ENCODE measurements at regions not wholly inside any gene's neighbourhood (a gene's known extent, or its start where the extent isn't known, plus 50 kb on each side); places are given as distances from the start of the nearest gene placed in this dataset.

GRCh38 chr2:12223732-12224131 lies 477.3 kb downstream of the LPIN1 start:
- Histone ChIP-seq H3K9me3 (ENCODE audit: control insufficient read depth in 1 of 2, insufficient read depth in 1 of 2, low read depth in 1 of 2, low read length in 2 of 2) (peaks cover 0 to 5% of the 10 kb centered on the region in 2 experiments; a peak in 1 of 4 replicates), H3K79me2 (ENCODE audit: insufficient read depth, low read length) (no peaks in the 10 kb centered on the region), H3K27me3 (ENCODE audit: insufficient read depth, low read length) (no peaks in the 10 kb centered on the region), H3K36me3 (ENCODE audit: control insufficient read depth in 1 of 2, insufficient read depth in 2 of 2, low read length in 2 of 2) (no peaks in the 10 kb centered on the region), H3K27ac (ENCODE audit: low read depth, low read length) (no peak overlapping the region), H3K4me3 (replicated peaks in 1 of 2; ENCODE audit: low read depth in 1 of 2, low read length in 2 of 2) (no peak overlapping the region), H3K9me2 (ENCODE audit: insufficient read depth) (no peaks in the 10 kb centered on the region), H4K20me1 (ENCODE audit: insufficient read depth) (no peaks in the 10 kb centered on the region), H3K4me2 (ENCODE audit: low read length) (no peak overlapping the region), H2AFZ (ENCODE audit: low read depth, low read length, poor library complexity, severe bottlenecking) (no peak overlapping the region), H3K9ac (ENCODE audit: low read length) (no peak overlapping the region), H3K4me1 (ENCODE audit: control insufficient read depth in 1 of 2, insufficient read depth in 2 of 2, low read length in 2 of 2) (no peaks in the 10 kb centered on the region)
- BruUV-seq (replicated peaks): no TSS peak
- no peak for TF ChIP-seq RAD21 (IDR thresholded peaks at IDR 0.05; ENCODE audit: low read depth)
- no peak for TF ChIP-seq POLR2A (IDR thresholded peaks at IDR 0.05; ENCODE audit: borderline replicate concordance, extremely low read depth, insufficient read depth, insufficient read length)
- intact Hi-C loops (cut with micrococcal nuclease): no loop called here
- CTCF ChIA-PET: no interaction called here
- POLR2A ChIA-PET: no interaction called here
- DNase-seq (ENCODE audit: low read depth, low spot score): no peak
- ATAC-seq: no peak
- RAD21 ChIA-PET (ENCODE audit: low non-redundant PET in 1 of 2, low total read pairs in 2 of 2, uncharacterized antibody in 2 of 2, unreplicated experiment in 2 of 2): no interaction called here

GRCh38 chr2:12226653-12227052 lies 480.2 kb downstream of the LPIN1 start:
- ChIA-PET RAD21 (ENCODE audit: low non-redundant PET in 1 of 2, low total read pairs in 2 of 2, uncharacterized antibody in 2 of 2, unreplicated experiment in 2 of 2) (no interaction called here), CTCF (no interaction called here), POLR2A (no interaction called here)
- peaks cover 0 to 5% of the 10 kb centered on the region in 2 experiments; a peak in 1 of 4 replicates for H3K9me3 ChIP-seq (ENCODE audit: control insufficient read depth in 1 of 2, insufficient read depth in 1 of 2, low read depth in 1 of 2, low read length in 2 of 2)
- H3K4me1 ChIP-seq (ENCODE audit: control insufficient read depth in 1 of 2, insufficient read depth in 2 of 2, low read length in 2 of 2): no peaks in the 10 kb centered on the region
- no peak overlapping the region for H3K9ac ChIP-seq (ENCODE audit: low read length)
- no peak overlapping the region for H3K4me2 ChIP-seq (ENCODE audit: low read length)
- no peak overlapping the region for H2AFZ ChIP-seq (ENCODE audit: low read depth, low read length, poor library complexity, severe bottlenecking)
- BruUV-seq (replicated peaks): no TSS peak
- no peak overlapping the region for H3K4me3 ChIP-seq (replicated peaks in 1 of 2; ENCODE audit: low read depth in 1 of 2, low read length in 2 of 2)
- intact Hi-C loops (cut with micrococcal nuclease): no loop called here
- DNase-seq (ENCODE audit: low read depth, low spot score): no peak
- H4K20me1 ChIP-seq (ENCODE audit: insufficient read depth): no peaks in the 10 kb centered on the region
- H3K27ac ChIP-seq (ENCODE audit: low read depth, low read length): no peak overlapping the region
- H3K9me2 ChIP-seq (ENCODE audit: insufficient read depth): no peaks in the 10 kb centered on the region
- H3K27me3 ChIP-seq (ENCODE audit: insufficient read depth, low read length): no peaks in the 10 kb centered on the region
- no peak for ATAC-seq
- no peaks in the 10 kb centered on the region for H3K79me2 ChIP-seq (ENCODE audit: insufficient read depth, low read length)
- no peaks in the 10 kb centered on the region for H3K36me3 ChIP-seq (ENCODE audit: control insufficient read depth in 1 of 2, insufficient read depth in 2 of 2, low read length in 2 of 2)
- no peak for TF ChIP-seq POLR2A (IDR thresholded peaks at IDR 0.05; ENCODE audit: borderline replicate concordance, extremely low read depth, insufficient read depth, insufficient read length)
- TF ChIP-seq POLR2AphosphoS5 (IDR thresholded peaks at IDR 0.05; ENCODE audit: low read depth, low read length): no peak
- no peak for TF ChIP-seq JUND (IDR thresholded peaks at IDR 0.05)
- TF ChIP-seq SRF (IDR thresholded peaks at IDR 0.05; ENCODE audit: low read depth): no peak
- TF ChIP-seq CBX3 (IDR thresholded peaks at IDR 0.05; ENCODE audit: low read depth): no peak
- no peak for TF ChIP-seq RAD21 (IDR thresholded peaks at IDR 0.05; ENCODE audit: low read depth)
- no peak for TF ChIP-seq YY1 (IDR thresholded peaks at IDR 0.05; ENCODE audit: extremely low read depth, insufficient replicate concordance, low read depth, low read length)
